ENCODE measurements at regions not wholly inside any gene's neighbourhood (a gene's known extent, or its start where the extent isn't known, plus 50 kb on each side); places are given as distances from the start of the nearest gene placed in this dataset.

DNA sequence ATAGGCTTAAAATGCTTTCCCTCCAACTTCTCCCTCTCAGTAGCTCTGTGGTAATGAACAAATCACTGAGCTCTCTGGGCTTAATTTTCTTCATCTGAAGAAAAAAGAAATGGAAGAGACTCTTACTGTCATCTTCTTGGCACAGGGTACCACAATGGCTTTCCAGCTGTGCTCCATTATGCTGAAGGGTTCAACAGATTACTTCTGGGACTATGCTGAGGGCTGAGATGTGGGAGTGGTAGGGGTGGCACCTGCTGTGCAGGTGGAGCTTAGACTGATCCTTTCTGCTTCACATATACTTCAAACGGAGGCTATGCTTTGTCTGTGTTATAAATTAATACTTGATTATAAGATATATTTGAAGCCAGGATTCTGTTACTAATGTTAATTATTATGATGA is 840.2 kb upstream of the C9orf72 start:
- TF ChIP-seq CTCF (IDR thresholded peaks at IDR 0.05) = no peak

- TF ChIP-seq CTCF (IDR thresholded peaks at IDR 0.05) = no peak
Observed at GRCh38 chr9:28423255-28423654, 850.0 kb upstream of the C9orf72 start.

GRCh38 chr9:28435456-28435855 is 862.2 kb upstream of the C9orf72 start:
- no peak for TF ChIP-seq CTCF (IDR thresholded peaks at IDR 0.05)

- no peak for TF ChIP-seq CTCF (IDR thresholded peaks at IDR 0.05)
Observed at GRCh38 chr9:28439688-28440087, 866.4 kb upstream of the C9orf72 start.

DNA sequence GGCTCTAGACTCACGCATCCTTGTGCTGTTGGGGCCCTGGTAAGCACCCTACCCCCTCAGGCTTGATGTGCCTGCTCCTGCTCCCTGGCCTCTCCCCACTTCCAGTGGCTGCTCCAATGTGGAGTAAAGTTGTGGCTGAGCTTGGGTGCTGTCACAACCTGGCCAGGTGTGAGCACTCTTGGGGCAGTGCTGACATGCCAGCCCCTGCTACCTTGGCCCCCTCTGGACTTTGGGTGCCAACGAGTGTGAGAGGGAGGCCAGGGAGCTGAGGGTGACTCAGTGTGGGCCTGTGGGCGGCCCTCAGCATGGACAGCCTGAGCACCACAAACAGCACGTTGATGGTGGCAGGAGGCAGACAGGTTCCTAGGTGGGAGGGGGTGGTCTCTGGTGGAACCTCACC is 870.2 kb upstream of the C9orf72 start:
- no peak for TF ChIP-seq CTCF (IDR thresholded peaks at IDR 0.05)

DNA sequence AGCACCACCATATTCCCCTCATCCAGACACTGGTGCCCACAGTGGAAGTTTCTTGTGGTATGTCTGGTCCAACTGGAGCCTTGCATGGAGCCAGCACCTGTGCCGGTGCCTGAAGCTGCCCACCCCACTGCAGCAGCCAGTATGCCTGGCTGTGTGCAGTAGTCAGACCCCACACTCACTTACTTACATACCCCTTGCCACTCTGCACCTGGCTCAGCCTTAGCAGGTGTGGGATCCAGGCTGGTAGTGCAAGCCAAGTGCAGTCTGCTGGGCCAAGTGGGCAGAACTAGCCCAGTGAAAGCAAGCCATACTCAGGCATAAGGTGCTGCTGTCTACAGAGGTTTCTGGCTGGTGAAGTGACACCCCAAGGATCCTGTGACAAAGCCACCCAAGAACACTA is 871.4 kb upstream of the C9orf72 start:
- TF ChIP-seq CTCF (IDR thresholded peaks at IDR 0.05) = no peak

GRCh38 chr9:28445211-28445610 is 871.9 kb upstream of the C9orf72 start:
- TF ChIP-seq CTCF (IDR thresholded peaks at IDR 0.05) = no peak

GRCh38 chr9:28453918-28454317 is 880.6 kb upstream of the C9orf72 start:
- no peak for TF ChIP-seq CTCF (IDR thresholded peaks at IDR 0.05)
